ENCODE measurements at regions not wholly inside any gene's neighbourhood (a gene's known extent, or its start where the extent isn't known, plus 50 kb on each side); places are given as distances from the start of the nearest gene placed in this dataset. TPM values are rescaled to one million over a fixed set of nuclear protein-coding genes. Genes with fewer than 3 reads are reported as not detected.

Small RNA genes in the stretch of these regions (small RNA-seq; reads per million reads assigned to genes)
- gene MIR3648-1 (not detected), gene MIR3687-1 (not detected), gene MIR6724-1 (not detected), gene MIR6724-2 (not detected), gene RF01518 (not detected), gene RNA5-8SN2 (not detected)

Measured in omental fat pad (tissue), 1 donor.